GM20000 (cell line): ENCODE measurements at regions not wholly inside any gene's neighbourhood (a gene's known extent, or its start where the extent isn't known, plus 50 kb on each side); places are given as distances from the start of the nearest gene placed in this dataset.

Experiments used
- DNase-seq: peaks from one replicate; pipeline ENCODE4 v3.0.0; 2012; ENCODE audit warnings: low spot score
- TF ChIP-seq, protein P1 (sequence below): IDR thresholded peaks from 2 replicates; pipeline ENCODE4 v1.5.1; 2012; ENCODE audit warnings: mild to moderate bottlenecking, control low read depth; ENCODE audit errors: extremely low read depth, missing control alignments

DNA sequence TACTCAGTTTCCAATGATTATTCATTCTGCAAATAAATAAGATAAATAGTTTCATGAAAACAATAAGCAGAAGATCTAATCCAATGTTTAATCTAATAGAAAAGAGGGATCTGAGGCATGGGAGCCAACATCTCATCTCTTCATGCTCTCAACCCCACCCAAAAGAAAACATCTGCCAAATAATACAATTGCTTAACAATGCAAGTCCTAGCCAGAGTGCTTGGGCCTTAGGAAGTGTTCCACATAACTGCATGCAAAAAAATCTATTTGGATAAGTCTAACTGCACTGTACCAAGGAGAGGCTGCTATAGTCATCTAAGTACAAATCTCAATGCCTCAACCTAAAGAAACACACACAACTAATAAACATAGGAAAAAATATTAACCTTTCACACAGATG, 606.0 kb downstream of the CDH9 start:
- TF ChIP-seq, protein P1, sequence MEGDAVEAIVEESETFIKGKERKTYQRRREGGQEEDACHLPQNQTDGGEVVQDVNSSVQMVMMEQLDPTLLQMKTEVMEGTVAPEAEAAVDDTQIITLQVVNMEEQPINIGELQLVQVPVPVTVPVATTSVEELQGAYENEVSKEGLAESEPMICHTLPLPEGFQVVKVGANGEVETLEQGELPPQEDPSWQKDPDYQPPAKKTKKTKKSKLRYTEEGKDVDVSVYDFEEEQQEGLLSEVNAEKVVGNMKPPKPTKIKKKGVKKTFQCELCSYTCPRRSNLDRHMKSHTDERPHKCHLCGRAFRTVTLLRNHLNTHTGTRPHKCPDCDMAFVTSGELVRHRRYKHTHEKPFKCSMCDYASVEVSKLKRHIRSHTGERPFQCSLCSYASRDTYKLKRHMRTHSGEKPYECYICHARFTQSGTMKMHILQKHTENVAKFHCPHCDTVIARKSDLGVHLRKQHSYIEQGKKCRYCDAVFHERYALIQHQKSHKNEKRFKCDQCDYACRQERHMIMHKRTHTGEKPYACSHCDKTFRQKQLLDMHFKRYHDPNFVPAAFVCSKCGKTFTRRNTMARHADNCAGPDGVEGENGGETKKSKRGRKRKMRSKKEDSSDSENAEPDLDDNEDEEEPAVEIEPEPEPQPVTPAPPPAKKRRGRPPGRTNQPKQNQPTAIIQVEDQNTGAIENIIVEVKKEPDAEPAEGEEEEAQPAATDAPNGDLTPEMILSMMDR: no peak
- no peak for DNase-seq

DNA sequence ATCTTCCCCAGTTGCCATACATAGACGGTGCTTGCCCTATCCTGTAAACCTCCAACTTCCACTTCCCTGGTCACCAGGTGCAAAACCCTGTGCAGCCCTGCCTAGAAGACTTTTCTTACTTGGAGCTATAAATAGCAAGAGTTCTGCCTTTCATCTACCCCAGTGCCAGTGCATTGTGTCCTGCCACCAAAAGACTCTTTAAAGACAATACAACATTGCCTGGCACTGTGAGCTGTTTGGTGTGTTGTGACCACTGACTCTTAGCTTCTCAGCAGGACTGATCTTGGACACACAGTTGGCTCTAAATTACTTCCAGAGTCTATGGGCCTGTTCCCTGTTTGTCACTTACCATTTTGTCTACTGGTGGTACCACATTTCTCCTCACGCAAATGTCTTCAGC, 608.1 kb downstream of the CDH9 start:
- DNase-seq: no peak
- TF ChIP-seq, protein P1: no peak

DNA sequence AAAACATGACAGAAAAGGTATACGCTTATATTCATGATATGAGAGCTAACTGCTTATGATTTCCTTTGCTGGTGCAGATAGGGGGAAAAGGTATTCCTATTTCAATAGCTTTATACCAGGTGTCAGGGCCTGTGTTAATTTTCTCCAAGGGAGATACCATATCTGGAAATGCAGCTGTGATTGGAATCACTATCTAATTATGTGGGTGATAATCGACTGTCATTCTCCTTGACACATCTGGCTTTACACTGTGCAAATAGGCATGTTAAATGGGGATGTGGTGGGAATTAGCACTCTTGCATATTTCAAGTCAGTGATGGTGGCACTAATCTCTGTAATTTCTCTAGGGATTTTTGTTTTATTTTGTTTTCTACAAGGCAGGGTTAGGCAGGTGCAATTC, 611.1 kb downstream of the CDH9 start:
- TF ChIP-seq, protein P1: no peak
- DNase-seq: no peak

DNA sequence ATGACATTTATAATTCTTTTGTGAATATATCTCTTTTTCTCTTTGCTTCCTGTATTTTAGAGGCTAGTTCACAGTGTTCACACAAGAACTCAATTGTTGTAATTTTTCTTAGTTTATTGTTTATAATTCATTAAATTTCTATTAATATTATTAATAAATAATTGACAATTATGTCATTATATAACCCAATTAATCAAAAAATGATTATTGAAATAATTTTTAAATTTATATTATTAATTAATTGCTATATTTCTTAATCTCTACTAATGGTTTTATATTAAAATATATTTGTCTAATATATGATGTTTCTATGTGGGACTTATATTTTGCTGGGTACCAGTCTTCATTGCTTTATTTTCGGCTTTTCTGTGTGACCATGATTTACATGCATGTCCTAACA, 618.4 kb downstream of the CDH9 start:
- TF ChIP-seq, protein P1: no peak
- DNase-seq: no peak

DNA sequence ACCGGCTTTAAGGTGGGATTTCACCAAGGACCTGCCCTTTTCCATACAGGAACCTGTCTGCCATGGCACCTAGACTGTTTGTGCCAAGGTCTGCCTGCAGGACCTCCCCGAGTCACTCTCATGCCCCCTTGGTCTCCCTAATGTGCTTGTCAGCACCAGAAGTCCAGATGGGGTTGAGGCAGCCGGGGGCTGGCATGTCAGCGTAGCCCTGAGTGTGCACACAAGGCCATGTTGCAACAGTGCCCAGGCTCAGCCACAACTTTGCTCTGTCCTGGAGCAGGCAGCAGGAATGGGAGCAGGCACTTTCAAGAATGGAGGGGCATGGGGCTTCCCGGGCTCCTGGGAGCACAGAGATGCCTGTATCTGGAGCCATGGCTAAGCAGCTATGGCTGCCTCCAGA, 621.5 kb downstream of the CDH9 start:
- no peak for DNase-seq
- TF ChIP-seq, protein P1: no peak

DNA sequence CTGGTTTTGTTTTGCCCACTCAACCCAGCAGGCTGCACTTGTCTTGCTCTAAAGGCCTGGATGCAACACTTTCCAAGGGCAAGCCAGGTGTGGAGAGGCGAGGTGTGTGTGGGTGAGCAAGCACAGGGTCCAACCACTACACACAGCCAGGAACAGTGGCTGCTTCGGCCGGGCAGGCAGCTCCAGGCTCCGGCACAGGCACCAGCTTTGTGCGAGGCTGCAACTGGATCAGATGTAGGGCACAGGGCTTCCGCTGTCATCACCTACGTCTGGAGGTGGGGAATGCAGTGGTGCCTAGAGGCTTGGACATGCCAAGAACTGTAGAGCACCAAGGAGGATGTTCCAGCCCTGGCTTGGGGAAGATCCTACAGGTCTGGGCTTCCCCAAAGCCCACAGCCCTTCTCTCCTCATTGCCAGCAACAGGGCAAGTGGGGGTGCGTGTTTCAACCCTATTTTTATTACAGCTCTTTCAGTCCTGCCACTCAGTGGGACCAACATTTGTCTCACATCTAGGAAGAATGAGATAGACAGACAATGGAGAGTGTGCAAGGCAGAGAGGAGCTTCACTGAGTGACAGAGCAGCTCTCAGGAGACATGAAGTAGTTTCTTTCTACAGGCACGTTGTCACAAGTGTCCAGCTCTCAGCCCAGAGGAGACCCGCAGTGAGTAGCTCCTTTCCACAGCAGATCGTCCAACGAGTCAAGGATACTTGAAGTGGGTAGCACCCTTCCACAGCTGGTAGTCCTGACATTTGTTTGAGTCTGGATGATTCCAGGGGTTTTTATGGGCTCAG, 622.2 kb downstream of the CDH9 start:
- TF ChIP-seq, protein P1: no peak
- no peak for DNase-seq

DNA sequence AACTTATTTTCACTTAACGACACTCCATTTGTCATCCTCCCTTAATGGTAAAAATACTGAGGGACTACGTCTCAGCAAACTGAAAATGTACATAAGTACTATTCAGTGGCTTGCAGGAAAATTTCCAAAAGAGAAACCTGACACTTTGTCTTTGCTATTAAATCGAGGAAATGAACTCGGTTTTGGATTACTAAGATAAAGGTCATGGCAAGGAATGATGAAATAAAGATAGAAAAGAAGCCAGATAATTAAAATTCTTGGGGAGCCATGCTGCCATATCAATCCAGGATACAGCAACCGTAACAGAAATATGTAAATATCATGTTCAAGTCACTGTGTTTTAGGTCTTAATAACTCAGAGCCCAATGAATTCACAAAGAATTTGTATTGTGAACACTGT, 647.8 kb downstream of the CDH9 start:
- DNase-seq: no peak

More for the DNA sequence above, 647.8 kb downstream of the CDH9 start:
- TF ChIP-seq, protein P1: no peak
